HL-60 (cell line): ENCODE measurements at regions not wholly inside any gene's neighbourhood (a gene's known extent, or its start where the extent isn't known, plus 50 kb on each side); places are given as distances from the start of the nearest gene placed in this dataset.

Experiments
- DNase-seq, 2 experiments: peaks; one replicate each; pipeline ENCODE4 v3.0.0-alpha.2; 2010 to 2020; ENCODE audit warnings: low read depth in 1 of 2, low spot score in 1 of 2
- H3K27ac ChIP-seq: fragments of 250-450 bp; sonication (Bioruptor Pico); replicated peaks from 2 replicates; pipeline ENCODE4 v1.5.1; 2020; ENCODE audit warnings: mild to moderate bottlenecking, moderate library complexity
- H3K27me3 ChIP-seq: fragments of 250-450 bp; sonication (Bioruptor Pico); 2 replicates; pipeline ENCODE4 v1.5.1; 2021; ENCODE audit warnings: mild to moderate bottlenecking, moderate library complexity; ENCODE audit not compliant: insufficient read depth, poor library complexity, severe bottlenecking
- H3K4me3 ChIP-seq: replicated peaks from 2 replicates; pipeline ENCODE4 v1.5.1; 2011; ENCODE audit warnings: mild to moderate bottlenecking, control low read depth, low read length; ENCODE audit not compliant: insufficient read depth
- CTCF ChIP-seq: IDR thresholded peaks from one replicate; pipeline ENCODE4 v1.5.1; 2011; ENCODE audit warnings: low read length, control low read depth, inconsistent platforms; ENCODE audit not compliant: insufficient read depth
- GABPA ChIP-seq: IDR thresholded peaks from 2 replicates; pipeline ENCODE4 v1.6.1; 2012; ENCODE audit warnings: low read depth
- POLR2AphosphoS5 ChIP-seq: IDR thresholded peaks from 2 replicates; pipeline ENCODE4 v1.6.1; 2012; ENCODE audit warnings: low read depth
- REST ChIP-seq: IDR thresholded peaks from 2 replicates; pipeline ENCODE4 v1.6.1; 2012; ENCODE audit warnings: low read depth; ENCODE audit not compliant: insufficient replicate concordance
- SPI1 ChIP-seq: IDR thresholded peaks from 2 replicates; pipeline ENCODE4 v1.6.1; 2012; ENCODE audit warnings: low read depth, mild to moderate bottlenecking, borderline replicate concordance

GRCh38 chr4:114512595-114513295 is 85.9 kb upstream of the UGT8 start:
- no peak overlapping the region for H3K27ac ChIP-seq
- no peak overlapping the region for H3K4me3 ChIP-seq
- no peak for DNase-seq
- H3K27me3 ChIP-seq = no peaks in the 10 kb centered on the region
- no peak for TF ChIP-seq POLR2AphosphoS5
- no peak for TF ChIP-seq SPI1
- TF ChIP-seq GABPA = no peak
- no peak for TF ChIP-seq REST
- no peak for TF ChIP-seq CTCF

GRCh38 chr4:114519368-114519767 is 79.2 kb upstream of the UGT8 start:
- no peak overlapping the region for H3K4me3 ChIP-seq
- TF ChIP-seq CTCF (no peak), SPI1 (no peak), GABPA (no peak), REST (no peak), POLR2AphosphoS5 (no peak)
- DNase-seq = no peak
- H3K27me3 ChIP-seq = no peaks in the 10 kb centered on the region
- no peak overlapping the region for H3K27ac ChIP-seq

- H3K27me3 ChIP-seq = no peaks in the 10 kb centered on the region
- TF ChIP-seq CTCF (no peak), GABPA (no peak), POLR2AphosphoS5 (no peak), REST (no peak), SPI1 (no peak)
Measured at GRCh38 chr4:114527170-114527569, 71.4 kb upstream of the UGT8 start.

More at GRCh38 chr4:114527170-114527569, 71.4 kb upstream of the UGT8 start:
- H3K27ac ChIP-seq = no peak overlapping the region
- DNase-seq = no peak
- H3K4me3 ChIP-seq = no peak overlapping the region
